ENCODE measurements at regions not wholly inside any gene's neighbourhood (a gene's known extent, or its start where the extent isn't known, plus 50 kb on each side); places are given as distances from the start of the nearest gene placed in this dataset.

- no peak for DNase-seq
Observed at GRCh38 chr11:80163011-80163410, 722.2 kb upstream of the TENM4 start.

- no peak for DNase-seq
Observed at GRCh38 chr11:80162387-80162786, 721.6 kb upstream of the TENM4 start.

- no peak for DNase-seq
Observed at GRCh38 chr11:80157447-80157846, 716.6 kb upstream of the TENM4 start.

- DNase-seq = no peak
Observed at GRCh38 chr11:80156062-80156461, 715.2 kb upstream of the TENM4 start.

DNA sequence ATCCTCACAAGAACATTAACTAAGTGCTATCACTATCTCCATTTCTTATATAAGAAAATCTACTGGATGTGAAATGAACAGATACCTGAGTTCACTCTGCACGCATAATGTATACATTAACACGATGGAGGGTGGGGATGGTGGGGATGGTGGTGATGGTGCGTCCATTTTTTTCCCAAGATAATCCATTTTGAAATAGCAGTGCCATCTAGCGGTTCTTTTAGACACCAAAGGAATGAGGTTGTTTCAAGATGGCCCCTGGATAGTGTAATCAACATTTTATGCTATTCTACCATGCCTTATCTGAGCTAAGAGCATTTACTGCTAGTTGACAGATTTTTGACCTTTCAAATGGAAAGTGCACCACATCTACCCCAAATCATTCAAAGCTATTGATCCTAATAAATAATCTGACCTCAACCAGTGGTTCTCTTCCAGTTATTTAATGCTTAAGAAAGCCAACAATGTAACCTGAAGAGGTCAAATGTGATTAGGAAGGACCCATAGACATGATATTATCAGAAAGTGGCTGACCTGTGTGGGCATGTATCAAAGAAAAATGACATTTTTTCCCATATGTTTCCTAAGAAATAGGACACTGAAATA lies 714.7 kb upstream of the TENM4 start:
- no peak for DNase-seq

DNA sequence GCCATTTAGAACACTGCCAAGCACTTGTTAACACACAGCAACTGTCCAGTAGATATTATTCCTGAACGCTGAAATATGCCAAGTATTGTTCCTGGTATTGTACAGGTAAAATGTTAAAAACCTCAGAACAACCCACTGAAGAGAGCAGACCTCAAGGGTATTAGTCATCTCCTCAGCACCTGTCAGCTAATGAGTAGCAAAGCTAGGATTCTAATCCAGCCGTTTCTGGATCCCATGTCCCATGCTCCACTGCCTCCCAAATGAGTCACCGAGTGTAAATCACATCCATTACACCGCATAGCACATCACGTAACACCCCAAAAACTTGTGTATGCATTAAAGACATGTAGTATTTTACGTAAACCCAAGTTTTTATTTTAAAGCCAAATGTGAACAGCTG lies 705.4 kb upstream of the TENM4 start:
- no peak for DNase-seq

DNA sequence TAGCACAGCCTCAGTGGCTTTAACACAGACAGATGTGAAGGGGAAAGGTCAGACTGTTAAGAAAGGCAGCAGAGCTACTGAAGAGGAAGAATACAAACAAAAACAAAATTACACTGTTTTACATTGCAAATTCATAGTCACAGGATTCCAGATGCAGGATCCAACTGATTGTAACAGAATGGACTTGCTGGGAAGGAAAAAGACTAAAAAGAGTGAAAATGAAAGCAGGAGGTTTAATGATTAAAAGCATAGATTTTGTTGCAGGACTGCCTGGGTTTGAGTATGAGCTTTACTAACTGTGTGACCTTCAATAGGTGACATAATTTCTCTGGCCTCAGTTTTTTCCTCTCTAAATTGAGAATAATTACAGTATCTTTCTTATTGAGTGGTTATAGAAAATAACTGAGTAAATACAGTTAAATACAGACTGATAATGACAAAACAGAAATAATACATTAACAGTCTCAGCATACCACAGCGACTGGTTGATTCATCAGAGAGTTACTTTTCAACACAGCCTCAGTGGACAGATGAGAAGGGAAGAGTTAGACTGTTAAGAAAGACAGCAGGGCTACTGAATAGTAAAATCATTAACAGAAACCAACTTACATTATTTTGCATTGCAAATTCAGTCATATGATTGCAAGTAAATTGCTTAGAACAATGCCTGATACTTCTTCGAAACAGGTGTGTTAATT lies 704.2 kb upstream of the TENM4 start:
- no peak for DNase-seq

DNA sequence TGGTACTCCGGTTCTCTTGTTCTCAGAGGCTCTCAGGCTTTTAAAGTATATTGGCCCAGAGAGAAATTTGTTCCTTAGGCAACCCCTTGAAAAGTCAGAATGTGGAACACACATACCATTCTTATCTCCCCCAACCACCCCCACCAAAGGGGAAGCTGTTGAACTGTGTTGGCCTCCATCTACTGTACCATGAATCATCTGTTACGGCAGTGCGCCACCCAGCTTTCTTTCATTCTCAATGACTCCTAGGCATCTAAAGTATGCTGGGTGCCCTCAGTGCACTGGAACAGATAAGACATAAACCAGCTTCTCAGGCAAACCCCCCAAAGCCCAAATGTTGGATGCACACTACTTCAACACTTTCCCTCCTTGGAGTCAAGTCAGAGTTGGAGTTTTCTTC lies 696.2 kb upstream of the TENM4 start:
- DNase-seq = no peak

- DNase-seq = no peak
Observed at GRCh38 chr11:80129396-80129795, 688.6 kb upstream of the TENM4 start.

- no peak for DNase-seq
Observed at GRCh38 chr11:80122211-80122610, 681.4 kb upstream of the TENM4 start.

DNA sequence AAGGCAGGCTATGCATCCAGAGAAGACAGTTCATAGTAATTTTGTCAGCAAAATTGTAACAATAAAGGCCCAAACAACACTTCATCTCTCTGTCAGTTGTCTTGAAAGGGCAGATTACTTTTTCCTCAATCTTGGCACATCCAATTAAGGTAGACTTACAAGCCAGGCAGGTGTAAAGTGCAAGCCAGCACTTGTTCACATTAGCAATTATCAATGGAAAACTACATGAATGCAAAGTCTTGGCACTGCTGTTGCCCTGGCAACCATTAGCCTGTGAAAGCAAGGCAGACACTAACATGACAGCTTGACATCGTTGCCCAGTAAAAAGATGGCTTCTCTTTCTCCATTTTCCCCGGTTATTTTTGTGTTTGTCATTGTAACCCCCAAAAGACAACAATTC lies 677.2 kb upstream of the TENM4 start:
- DNase-seq = no peak

DNA sequence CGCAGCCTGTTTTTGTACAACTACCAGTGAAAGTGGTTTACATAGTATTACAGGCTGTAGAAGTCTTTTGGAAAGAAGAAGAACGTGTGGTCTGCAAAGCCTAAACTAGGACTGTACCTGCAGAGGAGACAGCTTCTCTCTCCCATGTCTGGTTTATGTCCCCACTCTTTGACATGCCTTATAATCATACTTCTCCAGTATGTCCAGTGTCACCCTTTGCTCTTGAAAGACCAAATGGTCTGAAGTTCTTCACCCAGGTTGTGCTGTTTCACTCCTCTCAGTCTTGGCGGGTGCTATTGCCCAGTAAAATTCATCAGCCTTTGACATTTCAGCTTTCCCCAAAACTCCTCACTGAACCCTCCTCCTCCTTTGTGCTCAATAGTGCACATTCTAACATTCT lies 676.0 kb upstream of the TENM4 start:
- no peak for DNase-seq

- DNase-seq = no peak
Observed at GRCh38 chr11:80109652-80110051, 668.8 kb upstream of the TENM4 start.

GRCh38 chr11:80109031-80109430 lies 668.2 kb upstream of the TENM4 start:
- DNase-seq = no peak

GRCh38 chr11:80107415-80107814 lies 666.6 kb upstream of the TENM4 start:
- no peak for DNase-seq

GRCh38 chr11:80104191-80104590 lies 663.4 kb upstream of the TENM4 start:
- no peak for DNase-seq

GRCh38 chr11:80103142-80103859 lies 662.5 kb upstream of the TENM4 start:
- no peak for DNase-seq

- DNase-seq = no peak
Observed at GRCh38 chr11:80097146-80097545, 656.3 kb upstream of the TENM4 start.

- no peak for DNase-seq
Observed at GRCh38 chr11:80096736-80097135, 655.9 kb upstream of the TENM4 start.

- no peak for DNase-seq
Observed at GRCh38 chr11:80086496-80087055, 645.7 kb upstream of the TENM4 start.

DNA sequence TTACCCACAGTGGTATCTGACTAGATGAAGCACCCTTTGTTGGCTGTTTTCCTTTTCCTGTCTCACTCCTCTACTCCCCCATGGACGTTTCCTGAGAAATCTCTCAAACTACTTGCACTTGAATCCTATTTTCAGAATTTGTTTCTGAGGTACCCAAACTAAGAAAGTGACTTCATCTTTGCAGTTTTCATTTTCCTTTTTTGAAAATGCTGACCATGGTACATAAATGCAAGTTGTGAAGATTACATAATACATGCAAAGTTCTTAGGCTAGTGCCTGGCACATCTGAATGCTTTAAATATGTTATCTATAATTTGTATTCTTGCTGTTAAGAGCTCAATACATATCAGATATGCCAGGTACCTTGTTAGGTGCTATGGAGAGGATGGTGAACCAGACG lies 644.7 kb upstream of the TENM4 start:
- DNase-seq = no peak

- no peak for DNase-seq
Observed at GRCh38 chr11:80084608-80085007, 643.8 kb upstream of the TENM4 start.

DNA sequence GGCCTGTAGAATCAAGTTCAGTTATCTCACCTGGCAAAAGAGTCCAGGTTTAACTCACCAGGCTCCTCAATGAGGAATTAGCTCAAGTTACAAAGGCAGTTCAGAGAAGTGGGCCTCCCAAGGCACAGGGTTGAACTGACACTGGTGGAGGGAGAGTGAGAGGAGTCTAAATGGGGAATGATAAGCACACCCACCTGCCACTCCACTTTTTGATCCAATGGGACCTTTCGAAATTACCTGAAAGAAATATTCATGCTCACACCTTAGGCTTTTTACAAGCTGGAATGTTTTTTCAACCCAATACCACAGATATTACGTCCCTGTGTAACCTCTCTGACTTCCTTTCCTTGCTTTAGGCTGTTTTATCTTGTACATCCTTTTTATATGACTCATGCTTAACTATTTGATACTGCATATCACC lies 642.7 kb upstream of the TENM4 start:
- no peak for DNase-seq

DNA sequence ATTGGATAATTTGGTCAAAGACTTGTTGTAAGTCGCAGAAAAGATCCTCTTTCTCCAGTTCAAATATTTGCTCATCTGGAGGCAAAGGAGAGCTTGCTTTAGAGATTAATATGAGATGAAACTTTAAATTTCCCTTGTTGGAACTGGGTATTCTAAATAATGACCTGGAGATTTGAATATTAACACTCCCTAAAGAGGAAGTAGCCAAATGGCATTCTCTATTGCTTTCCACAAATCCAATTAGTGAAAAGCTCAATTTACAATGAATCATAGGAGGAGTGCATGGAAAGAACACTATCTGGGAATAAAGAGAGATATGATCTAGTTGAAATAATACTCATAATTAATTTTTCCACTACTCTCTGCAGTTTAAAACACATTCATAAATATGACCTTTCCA lies 641.6 kb upstream of the TENM4 start:
- DNase-seq = no peak
